ENCODE measurements at regions not wholly inside any gene's neighbourhood (a gene's known extent, or its start where the extent isn't known, plus 50 kb on each side); places are given as distances from the start of the nearest gene placed in this dataset.
"Not testable (repeated sequence)": the region's sequence is repeated elsewhere in the genome, so short reads cannot be mapped to it uniquely, and the experiment has no call there.

GRCh38 chr6:50962213-50962759, 143.6 kb downstream of the TFAP2B start:
- no peak for DNase-seq

DNA sequence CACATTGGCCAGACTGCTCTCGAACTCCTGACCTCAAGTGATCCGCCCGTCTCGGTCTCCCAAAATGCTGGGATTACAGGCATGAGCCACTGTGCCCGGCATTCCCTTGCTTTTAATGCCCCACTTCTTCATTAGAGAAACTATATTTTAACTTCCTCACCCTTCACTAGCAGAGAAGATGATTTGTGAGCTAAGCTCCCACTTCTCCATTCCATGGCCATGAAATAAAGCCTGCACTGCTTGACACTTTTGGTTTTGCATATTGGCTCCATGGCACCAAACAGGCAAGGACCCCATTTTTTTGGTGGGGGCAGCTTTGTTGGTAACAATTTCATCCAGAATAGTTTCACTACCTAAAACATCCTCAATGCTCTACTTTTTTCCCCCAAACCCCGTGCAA, 145.3 kb downstream of the TFAP2B start:
- DNase-seq = no peak

- DNase-seq = no peak
These were observed 146.8 kb downstream of the TFAP2B start for GRCh38 chr6:50965495-50965894.

DNA sequence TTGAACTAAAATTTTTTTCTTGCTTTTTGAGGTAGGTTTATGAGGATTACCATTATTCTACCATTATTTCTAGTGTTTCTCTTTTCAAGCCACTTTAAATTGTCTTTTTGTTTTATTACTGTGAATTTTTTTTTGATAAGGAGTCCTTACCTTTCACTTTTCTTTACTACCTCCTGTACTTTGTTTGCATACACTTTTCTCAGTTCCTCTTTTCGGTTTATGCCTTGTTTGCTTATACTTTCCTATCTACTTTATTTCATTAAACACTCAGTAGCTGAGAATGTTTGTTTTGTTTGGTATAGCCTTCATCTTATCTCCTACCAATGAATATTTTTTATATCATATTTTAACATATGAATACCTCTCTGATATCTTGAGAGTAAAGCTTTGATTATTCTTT, 147.9 kb downstream of the TFAP2B start:
- no peak for DNase-seq

- no peak for DNase-seq
These were observed 148.3 kb downstream of the TFAP2B start for GRCh38 chr6:50966986-50967385.

DNA sequence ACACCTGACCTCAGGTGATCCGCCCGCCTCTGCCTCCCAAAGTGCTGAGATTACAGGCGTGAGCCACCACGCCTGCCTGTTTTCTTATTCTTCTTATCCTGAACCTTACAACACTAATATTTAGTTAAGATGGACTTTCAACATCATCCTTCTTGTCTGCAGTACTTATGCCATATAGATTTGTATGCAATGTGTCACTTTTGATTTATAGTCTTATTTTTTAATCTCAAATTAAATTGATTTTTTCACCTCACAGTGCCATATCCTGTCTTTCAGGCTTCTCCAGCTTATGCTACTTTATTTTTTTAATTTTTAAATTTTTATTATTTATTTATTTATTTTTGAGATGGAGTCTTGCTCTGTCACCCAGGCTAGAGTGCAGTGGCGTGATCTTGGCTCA, 149.6 kb downstream of the TFAP2B start:
- DNase-seq = not testable (repeated sequence)

DNA sequence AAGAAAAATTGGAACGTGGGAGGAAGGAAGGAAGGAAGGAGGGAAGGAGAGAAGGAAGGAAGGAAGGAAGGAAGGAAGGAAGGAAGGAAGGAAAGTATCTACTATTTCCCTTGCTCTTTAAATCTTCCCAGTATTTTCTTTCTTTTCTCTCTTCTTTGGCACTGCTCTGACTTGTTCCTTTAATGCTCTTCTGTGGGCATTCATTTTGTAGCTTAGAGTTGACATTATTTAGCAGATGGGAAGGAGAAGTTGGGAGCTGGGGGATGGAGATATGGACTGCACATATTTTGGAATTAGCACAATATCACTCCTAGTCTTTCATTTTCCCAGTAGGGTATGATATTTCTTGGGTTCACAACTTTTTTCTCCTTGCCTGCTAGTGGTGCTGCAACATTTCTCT, 152.2 kb downstream of the TFAP2B start:
- no peak for DNase-seq

- DNase-seq = no peak
These were observed 154.8 kb downstream of the TFAP2B start for GRCh38 chr6:50973464-50973863.

DNA sequence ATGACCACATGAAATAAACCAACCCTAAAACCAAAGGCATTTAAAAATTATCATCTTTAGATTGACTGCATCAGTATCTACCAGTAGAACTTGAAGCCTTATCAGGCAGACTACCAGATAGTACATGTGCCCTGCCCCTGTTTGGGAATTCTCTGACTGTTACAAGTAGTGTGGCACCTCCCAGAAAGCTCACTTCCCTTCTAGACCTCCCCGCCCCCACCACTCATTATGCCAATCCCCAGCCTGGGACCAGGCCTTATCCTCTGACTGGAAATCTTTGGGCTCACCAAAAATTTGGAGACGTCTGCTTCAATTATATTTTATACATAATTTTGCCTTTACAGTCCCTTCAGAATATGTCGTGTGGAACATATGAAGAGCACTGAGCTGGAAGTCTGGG, 155.6 kb downstream of the TFAP2B start:
- DNase-seq = no peak

GRCh38 chr6:50975216-50975615, 156.5 kb downstream of the TFAP2B start:
- no peak for DNase-seq

DNA sequence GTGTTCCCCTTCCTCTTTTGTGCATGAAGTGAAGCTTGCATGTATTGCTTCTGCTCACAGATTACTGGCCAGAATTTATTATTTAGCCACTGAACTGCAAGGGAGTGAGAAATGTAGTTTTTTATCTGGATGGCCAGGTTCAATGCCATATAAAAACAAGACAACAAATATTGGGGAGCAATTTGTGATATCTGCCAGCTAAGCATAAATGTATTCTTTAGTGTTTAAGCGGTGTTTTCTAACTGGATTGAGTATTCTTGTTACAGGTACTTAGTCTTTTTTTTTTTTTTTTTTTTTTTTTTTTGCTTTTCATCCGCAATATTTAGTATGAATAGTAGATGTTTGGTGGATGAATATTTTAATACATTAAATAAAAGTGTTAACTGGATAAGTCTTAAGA, 158.2 kb downstream of the TFAP2B start:
- no peak for DNase-seq

DNA sequence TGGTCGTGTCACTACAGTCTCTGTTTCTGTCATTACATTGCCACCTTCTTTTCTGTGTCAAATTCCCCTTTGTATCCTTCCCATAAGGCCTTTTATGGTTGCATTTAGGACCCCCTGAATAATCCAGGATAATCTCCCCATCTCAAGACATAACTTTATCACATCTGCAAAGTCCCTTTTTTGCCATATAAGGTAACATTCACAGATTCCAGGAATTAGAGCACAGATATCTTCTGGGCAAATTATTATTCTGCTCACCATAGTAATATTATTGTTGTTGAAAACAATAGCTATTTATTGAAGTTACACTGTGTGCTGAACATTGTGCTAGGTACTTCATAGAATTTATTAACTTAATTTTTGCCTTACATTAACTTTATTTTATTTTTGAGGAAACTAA, 159.1 kb downstream of the TFAP2B start:
- no peak for DNase-seq

GRCh38 chr6:50978380-50979170, 159.9 kb downstream of the TFAP2B start:
- no peak for DNase-seq

GRCh38 chr6:50979171-50979525, 160.5 kb downstream of the TFAP2B start:
- DNase-seq = no peak

DNA sequence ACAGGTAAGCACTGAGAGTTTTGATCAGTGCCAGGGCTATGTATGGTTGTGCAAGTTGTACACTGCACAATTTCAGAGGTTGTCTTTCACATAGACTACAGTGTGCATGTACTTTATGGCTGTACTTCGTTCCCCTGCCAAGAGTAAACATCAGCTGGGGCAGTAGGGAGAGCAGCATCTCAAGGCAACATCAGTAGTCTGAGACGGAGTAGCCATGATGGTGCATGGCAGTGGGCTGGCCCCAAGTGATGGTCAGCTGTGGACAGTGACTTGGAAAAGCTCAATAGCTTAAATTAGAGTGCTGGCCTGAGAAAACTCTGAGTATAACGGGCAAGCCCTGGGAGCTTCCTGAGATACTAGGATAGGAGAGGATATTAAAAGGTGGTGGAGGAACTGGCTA, 165.5 kb downstream of the TFAP2B start:
- no peak for DNase-seq

- no peak for DNase-seq
These were observed 167.6 kb downstream of the TFAP2B start for GRCh38 chr6:50986319-50986718.

- DNase-seq = no peak
These were observed 170.5 kb downstream of the TFAP2B start for GRCh38 chr6:50989123-50989522.

DNA sequence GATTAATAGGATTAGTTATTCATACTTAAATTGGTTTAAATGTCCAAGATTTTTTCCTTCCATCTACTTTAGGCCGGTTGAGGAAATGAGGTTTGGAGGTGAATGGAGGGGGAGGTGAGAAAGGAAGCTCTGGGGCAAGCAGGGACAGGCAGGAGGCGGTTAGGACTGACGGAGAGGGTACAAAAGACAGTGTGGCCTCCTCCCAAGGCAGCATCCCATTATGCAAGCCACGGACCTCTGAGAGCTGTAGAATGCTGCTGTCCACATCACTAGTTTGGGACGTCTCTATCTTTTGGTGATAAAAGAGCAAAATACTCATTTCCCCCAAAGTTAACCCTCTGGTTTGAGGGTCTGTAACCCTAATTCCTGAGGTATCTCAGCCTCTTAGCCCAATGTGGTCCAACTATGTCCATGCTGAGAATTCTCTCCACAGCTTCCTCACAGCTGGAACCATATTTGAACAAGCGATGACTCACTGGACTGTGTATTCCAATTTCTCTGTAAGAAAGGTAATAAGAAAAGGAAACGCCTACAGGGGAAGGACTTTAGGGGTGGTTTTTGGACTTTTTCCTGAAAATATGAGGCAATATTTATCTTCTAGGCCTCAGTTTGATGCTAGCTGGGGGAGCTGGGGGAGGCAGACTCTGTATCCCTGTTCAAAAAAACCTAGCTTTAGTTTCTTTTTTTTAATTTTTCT, 172.2 kb downstream of the TFAP2B start:
- DNase-seq = no peak

- no peak for DNase-seq
These were observed 173.6 kb downstream of the TFAP2B start for GRCh38 chr6:50992232-50992631.

GRCh38 chr6:50992704-50993625, 174.3 kb downstream of the TFAP2B start:
- DNase-seq = no peak

DNA sequence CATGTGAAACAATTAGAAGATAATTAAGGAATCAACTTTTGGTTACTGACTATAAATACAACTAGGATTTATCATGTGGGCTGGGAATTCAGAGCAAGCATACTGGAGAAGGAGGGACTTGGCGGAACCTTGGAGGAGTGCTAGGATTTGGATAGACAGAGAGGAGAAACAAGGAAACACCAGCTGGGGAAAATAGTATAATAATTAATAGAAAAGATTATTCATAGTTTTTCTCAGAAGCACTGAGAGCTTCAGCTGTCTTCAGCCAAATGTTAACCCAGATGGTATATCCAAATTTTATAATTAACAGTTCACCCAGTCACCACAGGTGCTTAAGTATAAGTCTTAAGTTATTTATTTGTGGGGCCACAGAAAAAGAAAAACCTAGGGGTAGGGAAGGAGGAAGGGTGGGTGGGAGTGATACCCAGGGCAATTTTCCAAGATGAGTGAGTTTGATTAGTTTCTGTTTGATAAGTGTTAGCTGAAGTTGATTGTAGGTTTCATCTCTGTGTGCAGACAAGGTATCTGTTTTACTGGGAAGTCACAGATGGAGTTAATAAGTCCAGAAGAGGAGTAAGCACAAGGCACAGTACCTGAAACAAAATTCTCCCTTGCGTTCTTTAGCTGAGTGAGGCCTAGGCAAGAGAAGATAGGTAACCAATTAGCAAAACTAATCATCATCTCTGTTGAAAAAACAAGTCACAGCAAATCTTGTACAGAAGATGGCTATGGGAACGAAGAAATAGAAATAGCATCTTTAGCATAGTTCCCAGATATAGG, 175.5 kb downstream of the TFAP2B start:
- no peak for DNase-seq

- DNase-seq = no peak
These were observed 176.4 kb downstream of the TFAP2B start for GRCh38 chr6:50995036-50995435.

Data from NCI-H1092 treated with DMSO at 0.1 percent for 48 hours (cell line).